IPS-NIHi11 (cell line): ENCODE measurements at regions not wholly inside any gene's neighbourhood (a gene's known extent, or its start where the extent isn't known, plus 50 kb on each side); places are given as distances from the start of the nearest gene placed in this dataset.
A peak's percentile ranks its signal among the peaks of the same experiment; 100 is the strongest.

Experiments used
- DNase-seq: peaks from one replicate; pipeline ENCODE4 v3.0.0; 2012; ENCODE audit warnings: mixed read lengths, low spot score

- no peak for DNase-seq
Observed at GRCh38 chr12:24278832-24279231, 329.4 kb upstream of the SOX5 start.

- DNase-seq, result no peak
Observed at GRCh38 chr12:24270965-24271364, 321.5 kb upstream of the SOX5 start.

- no peak for DNase-seq
Observed at GRCh38 chr12:24270464-24270863, 321.0 kb upstream of the SOX5 start.

- DNase-seq, result no peak
Observed at GRCh38 chr12:24268663-24269186, 319.3 kb upstream of the SOX5 start.

GRCh38 chr12:24266982-24267381, 317.5 kb upstream of the SOX5 start:
- DNase-seq, result no peak

GRCh38 chr12:24256684-24257083, 307.2 kb upstream of the SOX5 start:
- DNase-seq, result peak; percentile 17

GRCh38 chr12:24255920-24256665, 306.6 kb upstream of the SOX5 start:
- DNase-seq, result peak; percentile 18

GRCh38 chr12:24252602-24253001, 303.1 kb upstream of the SOX5 start:
- DNase-seq, result no peak

- DNase-seq, result no peak
Observed at GRCh38 chr12:24246934-24247333, 297.5 kb upstream of the SOX5 start.

GRCh38 chr12:24246376-24246775, 296.9 kb upstream of the SOX5 start:
- DNase-seq, result no peak

GRCh38 chr12:24244801-24245200, 295.3 kb upstream of the SOX5 start:
- DNase-seq, result no peak

- no peak for DNase-seq
Observed at GRCh38 chr12:24244231-24244630, 294.8 kb upstream of the SOX5 start.

GRCh38 chr12:24240707-24241106, 291.2 kb upstream of the SOX5 start:
- DNase-seq, result no peak

GRCh38 chr12:24233519-24234246, 284.2 kb upstream of the SOX5 start:
- DNase-seq, result no peak

- DNase-seq, result no peak
Observed at GRCh38 chr12:24232531-24232930, 283.1 kb upstream of the SOX5 start.

- DNase-seq, result no peak
Observed at GRCh38 chr12:24231298-24231697, 281.8 kb upstream of the SOX5 start.

- peak; percentile 42 for DNase-seq
Observed at GRCh38 chr12:24230061-24230701, 280.7 kb upstream of the SOX5 start.

- DNase-seq, result no peak
Observed at GRCh38 chr12:24229031-24229700, 279.7 kb upstream of the SOX5 start.

- no peak for DNase-seq
Observed at GRCh38 chr12:24228371-24228770, 278.9 kb upstream of the SOX5 start.

GRCh38 chr12:24227551-24227950, 278.1 kb upstream of the SOX5 start:
- DNase-seq, result no peak

GRCh38 chr12:24226745-24227350, 277.4 kb upstream of the SOX5 start:
- no peak for DNase-seq

GRCh38 chr12:24224401-24224800, 274.9 kb upstream of the SOX5 start:
- no peak for DNase-seq
